ENCODE measurements at regions not wholly inside any gene's neighbourhood (a gene's known extent, or its start where the extent isn't known, plus 50 kb on each side); places are given as distances from the start of the nearest gene placed in this dataset.

DNA sequence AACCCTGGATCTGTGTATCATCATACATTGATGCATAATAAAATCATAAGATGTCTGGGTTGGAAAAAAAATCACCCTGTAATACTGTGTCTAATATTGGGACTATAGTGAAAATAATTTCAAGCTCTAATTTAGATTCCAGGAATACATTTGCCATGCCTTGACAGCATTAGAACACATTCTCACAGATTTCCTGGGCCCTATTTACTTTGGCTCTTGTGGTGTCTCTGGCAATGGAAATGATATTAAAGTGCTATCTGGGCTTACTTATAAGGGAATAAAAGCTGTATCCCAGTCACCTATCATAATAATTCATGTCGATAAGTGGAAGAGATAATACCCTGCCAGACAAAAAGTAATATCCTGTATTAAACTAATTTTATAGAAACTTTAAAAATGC lies 472.0 kb downstream of the ZPLD1 start:
- H3K36me3 ChIP-seq (ENCODE audit: insufficient read depth, low read length): no peaks in the 10 kb centered on the region
- H3K79me2 ChIP-seq (replicated peaks; ENCODE audit: insufficient read depth, low read length): no peaks in the 10 kb centered on the region
- H3K9me2 ChIP-seq (ENCODE audit: insufficient read depth, low read length): no peaks in the 10 kb centered on the region
- H2AFZ ChIP-seq (ENCODE audit: low read depth, low read length): no peak overlapping the region
- no peak overlapping the region for H3K4me2 ChIP-seq (ENCODE audit: low read length)
- H3K4me3 ChIP-seq (ENCODE audit: low read length): no peak overlapping the region
- H4K20me1 ChIP-seq (ENCODE audit: insufficient read depth): no peaks in the 10 kb centered on the region
- no peak overlapping the region for H3K27ac ChIP-seq (ENCODE audit: low read length)
- H3K27me3 ChIP-seq (ENCODE audit: insufficient read depth, low read depth, low read length): no peaks in the 10 kb centered on the region
- H3K9ac ChIP-seq (ENCODE audit: low read length): no peak overlapping the region
- no peak for TF ChIP-seq EZH2 (IDR thresholded peaks at IDR 0.05; ENCODE audit: borderline replicate concordance, insufficient read depth, low read length, poor library complexity, severe bottlenecking)
- no peak for TF ChIP-seq TAF1 (IDR thresholded peaks at IDR 0.05; ENCODE audit: low read depth)
- no peak for TF ChIP-seq EP300 (conservative IDR thresholded peaks at IDR 0.05; ENCODE audit: poor library complexity, severe bottlenecking)
- TF ChIP-seq MXI1 (conservative IDR thresholded peaks at IDR 0.05; ENCODE audit: poor library complexity, severe bottlenecking): no peak
- TF ChIP-seq SMC3 (conservative IDR thresholded peaks at IDR 0.05; ENCODE audit: poor library complexity): no peak
- no peaks in the 10 kb centered on the region for H3F3A ChIP-seq (ENCODE audit: insufficient read depth, low read length, poor library complexity, severe bottlenecking)
- no peaks in the 10 kb centered on the region for H3K9me3 ChIP-seq (ENCODE audit: low read length)

- no peaks in the 10 kb centered on the region for H4K20me1 ChIP-seq (ENCODE audit: insufficient read depth)
- H3K9me2 ChIP-seq (ENCODE audit: insufficient read depth, low read length): no peaks in the 10 kb centered on the region
- TF ChIP-seq, protein P1, sequence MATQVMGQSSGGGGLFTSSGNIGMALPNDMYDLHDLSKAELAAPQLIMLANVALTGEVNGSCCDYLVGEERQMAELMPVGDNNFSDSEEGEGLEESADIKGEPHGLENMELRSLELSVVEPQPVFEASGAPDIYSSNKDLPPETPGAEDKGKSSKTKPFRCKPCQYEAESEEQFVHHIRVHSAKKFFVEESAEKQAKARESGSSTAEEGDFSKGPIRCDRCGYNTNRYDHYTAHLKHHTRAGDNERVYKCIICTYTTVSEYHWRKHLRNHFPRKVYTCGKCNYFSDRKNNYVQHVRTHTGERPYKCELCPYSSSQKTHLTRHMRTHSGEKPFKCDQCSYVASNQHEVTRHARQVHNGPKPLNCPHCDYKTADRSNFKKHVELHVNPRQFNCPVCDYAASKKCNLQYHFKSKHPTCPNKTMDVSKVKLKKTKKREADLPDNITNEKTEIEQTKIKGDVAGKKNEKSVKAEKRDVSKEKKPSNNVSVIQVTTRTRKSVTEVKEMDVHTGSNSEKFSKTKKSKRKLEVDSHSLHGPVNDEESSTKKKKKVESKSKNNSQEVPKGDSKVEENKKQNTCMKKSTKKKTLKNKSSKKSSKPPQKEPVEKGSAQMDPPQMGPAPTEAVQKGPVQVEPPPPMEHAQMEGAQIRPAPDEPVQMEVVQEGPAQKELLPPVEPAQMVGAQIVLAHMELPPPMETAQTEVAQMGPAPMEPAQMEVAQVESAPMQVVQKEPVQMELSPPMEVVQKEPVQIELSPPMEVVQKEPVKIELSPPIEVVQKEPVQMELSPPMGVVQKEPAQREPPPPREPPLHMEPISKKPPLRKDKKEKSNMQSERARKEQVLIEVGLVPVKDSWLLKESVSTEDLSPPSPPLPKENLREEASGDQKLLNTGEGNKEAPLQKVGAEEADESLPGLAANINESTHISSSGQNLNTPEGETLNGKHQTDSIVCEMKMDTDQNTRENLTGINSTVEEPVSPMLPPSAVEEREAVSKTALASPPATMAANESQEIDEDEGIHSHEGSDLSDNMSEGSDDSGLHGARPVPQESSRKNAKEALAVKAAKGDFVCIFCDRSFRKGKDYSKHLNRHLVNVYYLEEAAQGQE (IDR thresholded peaks at IDR 0.05; ENCODE audit: borderline replicate concordance): no peak
- TF ChIP-seq SMC3 (conservative IDR thresholded peaks at IDR 0.05; ENCODE audit: poor library complexity): no peak
- TF ChIP-seq EZH2 (IDR thresholded peaks at IDR 0.05; ENCODE audit: borderline replicate concordance, insufficient read depth, low read length, poor library complexity, severe bottlenecking): no peak
- TF ChIP-seq, protein P2, sequence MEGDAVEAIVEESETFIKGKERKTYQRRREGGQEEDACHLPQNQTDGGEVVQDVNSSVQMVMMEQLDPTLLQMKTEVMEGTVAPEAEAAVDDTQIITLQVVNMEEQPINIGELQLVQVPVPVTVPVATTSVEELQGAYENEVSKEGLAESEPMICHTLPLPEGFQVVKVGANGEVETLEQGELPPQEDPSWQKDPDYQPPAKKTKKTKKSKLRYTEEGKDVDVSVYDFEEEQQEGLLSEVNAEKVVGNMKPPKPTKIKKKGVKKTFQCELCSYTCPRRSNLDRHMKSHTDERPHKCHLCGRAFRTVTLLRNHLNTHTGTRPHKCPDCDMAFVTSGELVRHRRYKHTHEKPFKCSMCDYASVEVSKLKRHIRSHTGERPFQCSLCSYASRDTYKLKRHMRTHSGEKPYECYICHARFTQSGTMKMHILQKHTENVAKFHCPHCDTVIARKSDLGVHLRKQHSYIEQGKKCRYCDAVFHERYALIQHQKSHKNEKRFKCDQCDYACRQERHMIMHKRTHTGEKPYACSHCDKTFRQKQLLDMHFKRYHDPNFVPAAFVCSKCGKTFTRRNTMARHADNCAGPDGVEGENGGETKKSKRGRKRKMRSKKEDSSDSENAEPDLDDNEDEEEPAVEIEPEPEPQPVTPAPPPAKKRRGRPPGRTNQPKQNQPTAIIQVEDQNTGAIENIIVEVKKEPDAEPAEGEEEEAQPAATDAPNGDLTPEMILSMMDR (IDR thresholded peaks at IDR 0.05; ENCODE audit: poor library complexity, severe bottlenecking): no peak
- no peak for TF ChIP-seq EP300 (conservative IDR thresholded peaks at IDR 0.05; ENCODE audit: poor library complexity, severe bottlenecking)
- no peak for TF ChIP-seq TAF1 (IDR thresholded peaks at IDR 0.05; ENCODE audit: low read depth)
- TF ChIP-seq POLR2AphosphoS5 (IDR thresholded peaks at IDR 0.05): no peak
- no peak for TF ChIP-seq RAD21 (conservative IDR thresholded peaks at IDR 0.05)
- no peak overlapping the region for H3K9ac ChIP-seq (ENCODE audit: low read length)
- no peaks in the 10 kb centered on the region for H3K27me3 ChIP-seq (ENCODE audit: insufficient read depth, low read depth, low read length)
- H3F3A ChIP-seq (ENCODE audit: insufficient read depth, low read length, poor library complexity, severe bottlenecking): no peaks in the 10 kb centered on the region
- H3K9me3 ChIP-seq (ENCODE audit: low read length): no peaks in the 10 kb centered on the region
- no peak overlapping the region for H3K4me2 ChIP-seq (ENCODE audit: low read length)
- no peaks in the 10 kb centered on the region for H3K36me3 ChIP-seq (ENCODE audit: insufficient read depth, low read length)
- H3K79me2 ChIP-seq (replicated peaks; ENCODE audit: insufficient read depth, low read length): no peaks in the 10 kb centered on the region
- H3K27ac ChIP-seq (ENCODE audit: low read length): no peak overlapping the region
- no peak overlapping the region for H3K4me3 ChIP-seq (ENCODE audit: low read length)
- no peak overlapping the region for H2AFZ ChIP-seq (ENCODE audit: low read depth, low read length)
These were observed 475.1 kb downstream of the ZPLD1 start for GRCh38 chr3:102909904-102910303.
